ENCODE measurements at regions not wholly inside any gene's neighbourhood (a gene's known extent, or its start where the extent isn't known, plus 50 kb on each side); places are given as distances from the start of the nearest gene placed in this dataset.

DNA sequence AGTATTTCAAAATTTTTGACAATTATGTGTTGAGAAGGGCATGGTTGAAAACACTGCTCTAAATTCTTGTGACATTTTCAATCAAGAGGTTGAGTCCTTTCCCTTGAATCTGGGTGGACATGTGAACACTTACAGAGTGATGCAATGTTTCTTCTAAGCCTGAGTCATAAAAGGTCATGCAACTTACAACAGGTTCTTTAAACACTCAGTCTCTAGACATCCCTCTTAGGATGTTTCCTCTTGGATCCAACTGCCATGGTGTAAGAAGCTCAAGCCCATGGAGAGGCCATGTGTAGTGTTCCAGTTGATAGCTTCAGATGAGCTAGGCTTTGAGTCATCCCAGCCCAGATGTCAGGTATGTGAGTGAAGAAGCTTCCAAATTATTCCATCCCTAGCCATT, 232.2 kb upstream of the MAOA start:
- no peaks in the 10 kb centered on the region for H3K36me3 ChIP-seq (ENCODE audit: control insufficient read depth in 2 of 4, insufficient read depth in 4 of 4, low read length in 3 of 4)
- no peaks in the 10 kb centered on the region for H3K27me3 ChIP-seq (replicated peaks in 1 of 4; ENCODE audit: control insufficient read depth in 3 of 4, extremely low read depth in 1 of 4, insufficient read depth in 3 of 4, low read length in 3 of 4)
- no peak overlapping the region for H4K5ac ChIP-seq (ENCODE audit: insufficient read length, low read depth, low read length)
- H3K79me1 ChIP-seq (ENCODE audit: low read depth, low read length), result no peaks in the 10 kb centered on the region
- no peak overlapping the region for H3K18ac ChIP-seq (ENCODE audit: extremely low read depth, low read length)
- ChIA-PET CTCF (ENCODE audit: partially characterized antibody) (no interaction called here), POLR2A (ENCODE audit: partially characterized antibody) (no interaction called here)
- H3K4me2 ChIP-seq (ENCODE audit: insufficient read depth in 1 of 2, low read depth in 2 of 2, low read length in 2 of 2), result no peak overlapping the region
- DNase-seq (ENCODE audit: low read depth in 1 of 2, low spot score in 2 of 2) (no peak), FAIRE-seq (no peak)
- H3K9me3 ChIP-seq (ENCODE audit: insufficient read depth in 2 of 2, low read depth in 1 of 2, low read length in 1 of 2), result no peaks in the 10 kb centered on the region
- no peak overlapping the region for H3K56ac ChIP-seq (replicated peaks; ENCODE audit: insufficient read length, low read depth, low read length)
- no peak overlapping the region for H2BK120ac ChIP-seq (replicated peaks; ENCODE audit: low read depth, low read length)
- no peak overlapping the region for H3K9ac ChIP-seq (replicated peaks in 1 of 4; ENCODE audit: extremely low read depth in 1 of 4, low read depth in 3 of 4, low read length in 3 of 4)
- H3K23me2 ChIP-seq (ENCODE audit: low read depth, low read length), result no peaks in the 10 kb centered on the region
- H2BK12ac ChIP-seq (ENCODE audit: low read depth, low read length), result no peak overlapping the region
- H2AK5ac ChIP-seq (ENCODE audit: low read depth, low read length), result no peak overlapping the region
- no peak for TF ChIP-seq TBP (IDR thresholded peaks at IDR 0.05; ENCODE audit: low read depth, low read length)
- TF ChIP-seq EP300 (IDR thresholded peaks at IDR 0.05; ENCODE audit: borderline replicate concordance in 1 of 2, low read depth in 2 of 2, low read length in 2 of 2), result no peak
- TF ChIP-seq, protein P1, sequence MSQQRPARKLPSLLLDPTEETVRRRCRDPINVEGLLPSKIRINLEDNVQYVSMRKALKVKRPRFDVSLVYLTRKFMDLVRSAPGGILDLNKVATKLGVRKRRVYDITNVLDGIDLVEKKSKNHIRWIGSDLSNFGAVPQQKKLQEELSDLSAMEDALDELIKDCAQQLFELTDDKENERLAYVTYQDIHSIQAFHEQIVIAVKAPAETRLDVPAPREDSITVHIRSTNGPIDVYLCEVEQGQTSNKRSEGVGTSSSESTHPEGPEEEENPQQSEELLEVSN (IDR thresholded peaks at IDR 0.05), result no peak
- H2AFZ ChIP-seq (ENCODE audit: low read length), result no peak overlapping the region
- no peaks in the 10 kb centered on the region for H4K20me1 ChIP-seq (replicated peaks in 1 of 2; ENCODE audit: control insufficient read depth in 1 of 2, insufficient read depth in 2 of 2, low read length in 2 of 2)
- H3K4me1 ChIP-seq (replicated peaks in 1 of 4; ENCODE audit: control insufficient read depth in 3 of 4, insufficient read depth in 4 of 4, low read length in 3 of 4), result no peaks in the 10 kb centered on the region
- H3K27ac ChIP-seq (ENCODE audit: low read depth, low read length), result no peak overlapping the region
- no peak overlapping the region for H3K4ac ChIP-seq (replicated peaks; ENCODE audit: insufficient read length, low read depth, low read length)
- H4K91ac ChIP-seq (replicated peaks; ENCODE audit: insufficient read length, low read length), result no peak overlapping the region
- no peak overlapping the region for H2BK15ac ChIP-seq (ENCODE audit: low read length)
- H3K4me3 ChIP-seq (ENCODE audit: extremely low read depth in 1 of 4, insufficient read depth in 2 of 4, low read depth in 3 of 4, low read length in 4 of 4), result no peak overlapping the region
- H3K14ac ChIP-seq (ENCODE audit: insufficient read length), result no peak overlapping the region
- H3K23ac ChIP-seq (ENCODE audit: insufficient read length), result no peak overlapping the region
- no peak overlapping the region for H4K8ac ChIP-seq (ENCODE audit: extremely low read depth, insufficient read depth, low read length)
- no peak overlapping the region for H2BK20ac ChIP-seq (ENCODE audit: low read length)
- H3K79me2 ChIP-seq (ENCODE audit: control insufficient read depth in 1 of 2, insufficient read depth in 2 of 2, low read length in 2 of 2), result no peaks in the 10 kb centered on the region
- H2BK5ac ChIP-seq (ENCODE audit: low read depth, low read length), result no peak overlapping the region
